ENCODE measurements at regions not wholly inside any gene's neighbourhood (a gene's known extent, or its start where the extent isn't known, plus 50 kb on each side); places are given as distances from the start of the nearest gene placed in this dataset.

DNA sequence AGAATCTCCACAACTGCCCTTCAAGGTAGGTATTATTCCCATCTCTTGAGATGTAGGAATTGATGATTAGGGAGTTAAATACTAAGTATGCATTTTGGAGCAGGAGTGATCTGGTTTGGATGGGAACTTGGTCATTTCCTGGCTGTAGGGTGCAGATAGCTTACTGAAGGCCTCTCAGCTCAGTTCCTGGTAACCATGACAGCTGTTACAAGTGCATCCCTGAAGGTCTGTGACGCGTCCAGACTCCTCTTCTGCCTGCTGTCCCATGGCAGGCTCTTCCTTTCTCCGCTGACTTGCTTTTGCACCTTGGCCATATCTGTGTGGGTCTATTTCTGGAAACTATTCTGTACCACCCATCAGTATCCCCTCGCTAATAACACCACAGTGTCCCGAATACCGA is 387.8 kb downstream of the ZNF536 start:
- Histone ChIP-seq H3K14ac (ENCODE audit: insufficient read depth, low read length) (no peak overlapping the region), H3K18ac (ENCODE audit: insufficient read length, low read depth, low read length) (no peak overlapping the region), H3K4me2 (ENCODE audit: insufficient read depth, insufficient read length, low read length) (no peak overlapping the region), H4K8ac (replicated peaks; ENCODE audit: insufficient read length, low read depth, low read length) (no peak overlapping the region), H3K9me3 (ENCODE audit: control insufficient read depth, low read depth, low read length) (no peaks in the 10 kb centered on the region), H3K23ac (ENCODE audit: insufficient read length, low read depth, low read length) (no peak overlapping the region), H3K23me2 (ENCODE audit: insufficient read length, low read depth, low read length, poor library complexity, severe bottlenecking) (no peaks in the 10 kb centered on the region), H2AK5ac (ENCODE audit: insufficient read length, low read length) (no peak overlapping the region), H3K27me3 (ENCODE audit: insufficient read depth, low read length) (no peaks in the 10 kb centered on the region), H3K79me1 (ENCODE audit: insufficient read depth, low read depth, low read length, poor library complexity, severe bottlenecking) (no peaks in the 10 kb centered on the region), H3K56ac (ENCODE audit: insufficient read length, low read depth, low read length) (no peak overlapping the region), H3K4ac (ENCODE audit: low read depth, low read length) (no peak overlapping the region), H4K91ac (ENCODE audit: insufficient read length, low read depth, low read length) (no peak overlapping the region), H3K79me2 (ENCODE audit: insufficient read depth, low read length) (no peaks in the 10 kb centered on the region), H2BK5ac (ENCODE audit: insufficient read length, low read length) (no peak overlapping the region), H2AFZ (ENCODE audit: low read length) (no peak overlapping the region), H4K5ac (ENCODE audit: insufficient read length, low read depth, low read length) (no peak overlapping the region), H3K27ac (ENCODE audit: insufficient read length, low read depth, low read length) (no peak overlapping the region), H2BK20ac (ENCODE audit: low read depth, low read length, poor library complexity, severe bottlenecking) (no peak overlapping the region), H3K9ac (ENCODE audit: extremely low read depth, insufficient read length, low read length) (no peak overlapping the region), H4K20me1 (ENCODE audit: control insufficient read depth, insufficient read depth, insufficient read length) (no peaks in the 10 kb centered on the region), H2BK12ac (ENCODE audit: insufficient read length, low read depth, low read length) (no peak overlapping the region), H2BK15ac (ENCODE audit: low read depth, low read length) (no peak overlapping the region), H2BK120ac (ENCODE audit: low read depth, low read length, poor library complexity, severe bottlenecking) (no peak overlapping the region), H3T11ph (ENCODE audit: low read length) (no peak overlapping the region), H3K4me1 (ENCODE audit: insufficient read depth, low read length) (no peaks in the 10 kb centered on the region)
- no CpG with 5 or more reads among the region's 6 CpGs for WGBS (ENCODE audit: extremely low coverage, insufficient read length, low lambda C conversion rate)
- Mint-ChIP-seq H3K9me3 (peaks cover 0 to 8% of the 10 kb centered on the region in 2 experiments; a peak in 3 of 5 replicates), H3K36me3 (ENCODE audit: insufficient read depth in 1 of 3, low read depth in 3 of 3) (no peaks in the 10 kb centered on the region; a peak in 1 of 7 replicates), H3K27ac (no peak overlapping the region), H3K27me3 (ENCODE audit: low read depth) (peaks cover 5% of the 10 kb centered on the region), H3K4me3 (no peak overlapping the region), H3K4me1 (no peaks in the 10 kb centered on the region)
- no peak for DNase-seq
- TF ChIP-seq, protein P1, sequence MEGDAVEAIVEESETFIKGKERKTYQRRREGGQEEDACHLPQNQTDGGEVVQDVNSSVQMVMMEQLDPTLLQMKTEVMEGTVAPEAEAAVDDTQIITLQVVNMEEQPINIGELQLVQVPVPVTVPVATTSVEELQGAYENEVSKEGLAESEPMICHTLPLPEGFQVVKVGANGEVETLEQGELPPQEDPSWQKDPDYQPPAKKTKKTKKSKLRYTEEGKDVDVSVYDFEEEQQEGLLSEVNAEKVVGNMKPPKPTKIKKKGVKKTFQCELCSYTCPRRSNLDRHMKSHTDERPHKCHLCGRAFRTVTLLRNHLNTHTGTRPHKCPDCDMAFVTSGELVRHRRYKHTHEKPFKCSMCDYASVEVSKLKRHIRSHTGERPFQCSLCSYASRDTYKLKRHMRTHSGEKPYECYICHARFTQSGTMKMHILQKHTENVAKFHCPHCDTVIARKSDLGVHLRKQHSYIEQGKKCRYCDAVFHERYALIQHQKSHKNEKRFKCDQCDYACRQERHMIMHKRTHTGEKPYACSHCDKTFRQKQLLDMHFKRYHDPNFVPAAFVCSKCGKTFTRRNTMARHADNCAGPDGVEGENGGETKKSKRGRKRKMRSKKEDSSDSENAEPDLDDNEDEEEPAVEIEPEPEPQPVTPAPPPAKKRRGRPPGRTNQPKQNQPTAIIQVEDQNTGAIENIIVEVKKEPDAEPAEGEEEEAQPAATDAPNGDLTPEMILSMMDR (conservative IDR thresholded peaks at IDR 0.05) = no peak

All from H9 (cell line).